ENCODE measurements at regions not wholly inside any gene's neighbourhood (a gene's known extent, or its start where the extent isn't known, plus 50 kb on each side); places are given as distances from the start of the nearest gene placed in this dataset.

- no peak overlapping the region for H3K4me2 ChIP-seq (replicated peaks; ENCODE audit: low read depth, low read length, poor library complexity, severe bottlenecking)
- H3K4me3 Mint-ChIP-seq: no peak overlapping the region
- H3K27me3 Mint-ChIP-seq: peaks cover 6% of the 10 kb centered on the region
- ATAC-seq (ENCODE audit: low read depth) (no peak), DNase-seq (no peak)
- no peak overlapping the region for H3K4me3 ChIP-seq (ENCODE audit: control extremely low read depth in 1 of 5, extremely low read depth in 1 of 5, insufficient read depth in 1 of 5, low read depth in 2 of 5, low read length in 4 of 5)
- H3K4me1 ChIP-seq (ENCODE audit: control insufficient read depth in 2 of 2, insufficient read depth in 2 of 2, low read length in 2 of 2): no peaks in the 10 kb centered on the region
- no peaks in the 10 kb centered on the region for H3K9me3 Mint-ChIP-seq (ENCODE audit: insufficient read depth)
- no peak overlapping the region for H3K27ac Mint-ChIP-seq
- H3K9ac ChIP-seq (ENCODE audit: low read length): no peak overlapping the region
- POLR2A ChIA-PET: no interaction called here
- CTCF ChIA-PET: no interaction called here
- no peaks in the 10 kb centered on the region for H3K4me1 Mint-ChIP-seq
- no peaks in the 10 kb centered on the region for H3K9me3 ChIP-seq (ENCODE audit: control extremely low read depth in 1 of 3, control insufficient read depth in 2 of 3, insufficient read depth in 1 of 3, low read length in 2 of 3)
- WGBS (ENCODE audit: insufficient coverage): no CpG with 5 or more reads among the region's 1 CpG
- H3K36me3 ChIP-seq (replicated peaks in 1 of 2; ENCODE audit: control extremely low read depth in 1 of 2, control insufficient read depth in 1 of 2, extremely low read depth in 1 of 2, insufficient read depth in 2 of 2, low read length in 1 of 2): no peaks in the 10 kb centered on the region
- H2AFZ ChIP-seq (ENCODE audit: insufficient read depth, low read depth, low read length, poor library complexity, severe bottlenecking): no peak overlapping the region
- H3K27ac ChIP-seq (ENCODE audit: low read length in 2 of 2): no peak overlapping the region
- no peaks in the 10 kb centered on the region for H3K79me2 ChIP-seq (ENCODE audit: control insufficient read depth, insufficient read depth, low read length)
- TF ChIP-seq CTCF (IDR thresholded peaks at IDR 0.05): no peak
- no peak for TF ChIP-seq EZH2 (IDR thresholded peaks at IDR 0.05; ENCODE audit: borderline replicate concordance, insufficient read depth, low read depth, low read length, poor library complexity, severe bottlenecking)
- H4K20me1 ChIP-seq (ENCODE audit: control insufficient read depth, insufficient read depth, low read length, poor library complexity, severe bottlenecking): no peaks in the 10 kb centered on the region
- intact Hi-C loops (cut with micrococcal nuclease): no loop called here
- H3K27me3 ChIP-seq (replicated peaks in 1 of 4; ENCODE audit: control extremely low read depth in 1 of 4, control insufficient read depth in 3 of 4, insufficient read depth in 4 of 4, low read length in 3 of 4): peaks cover 0 to 2% (median 0%) of the 10 kb centered on the region in 4 experiments
Observed at GRCh38 chr13:78786459-78786858, 127.5 kb upstream of the OBI1 start.

- 100% methylated on average over 3 of the region's 4 CpGs for WGBS (ENCODE audit: insufficient coverage)
- no peaks in the 10 kb centered on the region for H3K9me3 Mint-ChIP-seq (ENCODE audit: insufficient read depth)
- no peak for TF ChIP-seq EZH2 (IDR thresholded peaks at IDR 0.05; ENCODE audit: borderline replicate concordance, insufficient read depth, low read depth, low read length, poor library complexity, severe bottlenecking)
- no peak for TF ChIP-seq CTCF (IDR thresholded peaks at IDR 0.05)
- Histone ChIP-seq H3K4me3 (ENCODE audit: control extremely low read depth in 1 of 5, extremely low read depth in 1 of 5, insufficient read depth in 1 of 5, low read depth in 2 of 5, low read length in 4 of 5) (no peak overlapping the region), H3K79me2 (ENCODE audit: control insufficient read depth, insufficient read depth, low read length) (no peaks in the 10 kb centered on the region), H3K36me3 (replicated peaks in 1 of 2; ENCODE audit: control extremely low read depth in 1 of 2, control insufficient read depth in 1 of 2, extremely low read depth in 1 of 2, insufficient read depth in 2 of 2, low read length in 1 of 2) (no peaks in the 10 kb centered on the region), H3K4me1 (ENCODE audit: control insufficient read depth in 2 of 2, insufficient read depth in 2 of 2, low read length in 2 of 2) (no peaks in the 10 kb centered on the region), H2AFZ (ENCODE audit: insufficient read depth, low read depth, low read length, poor library complexity, severe bottlenecking) (no peak overlapping the region), H3K4me2 (replicated peaks; ENCODE audit: low read depth, low read length, poor library complexity, severe bottlenecking) (no peak overlapping the region), H3K27ac (ENCODE audit: low read length in 2 of 2) (no peak overlapping the region), H3K9me3 (ENCODE audit: control extremely low read depth in 1 of 3, control insufficient read depth in 2 of 3, insufficient read depth in 1 of 3, low read length in 2 of 3) (no peaks in the 10 kb centered on the region), H3K9ac (ENCODE audit: low read length) (no peak overlapping the region), H3K27me3 (replicated peaks in 1 of 4; ENCODE audit: control extremely low read depth in 1 of 4, control insufficient read depth in 3 of 4, insufficient read depth in 4 of 4, low read length in 3 of 4) (no peaks in the 10 kb centered on the region), H4K20me1 (ENCODE audit: control insufficient read depth, insufficient read depth, low read length, poor library complexity, severe bottlenecking) (no peaks in the 10 kb centered on the region)
- H3K4me3 Mint-ChIP-seq: no peak overlapping the region
- no peak overlapping the region for H3K27ac Mint-ChIP-seq
- CTCF ChIA-PET: no interaction called here
- intact Hi-C loops (cut with micrococcal nuclease): no loop called here
- DNase-seq (no peak), ATAC-seq (ENCODE audit: low read depth) (no peak)
- H3K27me3 Mint-ChIP-seq: peaks cover 6% of the 10 kb centered on the region
- H3K4me1 Mint-ChIP-seq: no peaks in the 10 kb centered on the region
- POLR2A ChIA-PET: no interaction called here
Observed at GRCh38 chr13:78785764-78786163, 126.8 kb upstream of the OBI1 start.
